RWPE1 (cell line): ENCODE measurements at regions not wholly inside any gene's neighbourhood (a gene's known extent, or its start where the extent isn't known, plus 50 kb on each side); places are given as distances from the start of the nearest gene placed in this dataset.
A peak's percentile ranks its signal among the peaks of the same experiment; 100 is the strongest.

Experiments
- CTCF ChIA-PET: fragments of 350-600 bp; sonication (Branson Sonifier 250); formaldehyde crosslinking; extraction: SDS; loops from one replicate; lab custom pipeline; 2021; lab: Yijun Ruan, JAX
- POLR2A ChIA-PET: fragments of 400-600 bp; formaldehyde crosslinking; extraction: SDS; loops from one replicate; lab custom pipeline; 2020; ENCODE audit warnings: antibody characterized with exemption; ENCODE audit not compliant: low non-redundant PET; lab: Yijun Ruan, JAX
- DNase-seq: peaks from one replicate; pipeline ENCODE4 v3.0.0; 2012; ENCODE audit warnings: low spot score
- H3K27ac ChIP-seq: fragments of 450-650 bp; 2 replicates; pipeline ENCODE4 v1.5.1; 2017
- CTCF ChIP-seq: fragments of 450-650 bp; conservative IDR thresholded peaks from 2 replicates; pipeline ENCODE4 v1.5.1; 2017; ENCODE audit warnings: low read depth, mild to moderate bottlenecking

- no peak for DNase-seq
- ChIA-PET CTCF (interaction anchor here (0.6 to 1.3 kb wide), 10 partner anchors 21 to 1699 kb away, joined by 3 to 5 read pairs (median 4); no protein-coding TSS in a partner anchor), POLR2A (no interaction called here)
- H3K27ac ChIP-seq = no peak overlapping the region
- TF ChIP-seq CTCF = no peak
Observed at GRCh38 chr22:19629331-19629719, 85.0 kb upstream of the SEPTIN5 start.

DNA sequence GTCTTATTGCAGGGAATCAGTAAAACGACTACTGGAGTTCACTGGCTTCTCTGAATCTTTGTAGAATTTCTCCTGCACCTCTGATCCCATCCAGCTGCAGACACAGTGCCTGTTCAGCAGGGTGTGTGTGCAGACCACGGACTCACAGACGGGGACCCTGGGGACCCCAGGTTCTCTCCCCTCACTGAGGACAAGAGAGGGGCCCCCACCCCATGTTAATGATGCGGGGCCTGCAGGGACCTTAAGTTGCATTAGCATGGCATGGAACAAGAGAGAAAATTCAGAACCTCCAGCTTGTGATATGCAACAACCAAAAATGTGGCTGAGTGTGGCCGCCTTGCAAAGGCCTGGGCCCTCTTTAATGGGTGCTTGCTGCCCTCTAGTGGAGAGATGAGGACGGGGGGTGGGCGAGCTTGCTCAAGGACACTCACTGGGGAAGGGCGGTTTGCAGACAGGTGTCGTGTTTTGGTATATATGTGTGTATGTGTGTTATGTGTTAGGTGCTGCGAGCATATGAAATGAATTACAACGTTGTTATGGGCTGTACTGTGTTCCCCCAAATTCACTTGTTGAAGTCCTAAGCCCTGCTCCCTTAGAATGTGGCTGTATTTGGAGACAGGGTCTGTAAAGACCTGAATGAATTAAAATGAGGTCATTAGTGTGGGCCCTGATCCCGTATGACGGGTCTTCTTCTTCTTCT, 84.4 kb upstream of the SEPTIN5 start:
- ChIA-PET CTCF (interaction anchor here (0.6 to 1.3 kb wide), 13 partner anchors 21 to 1699 kb away, joined by 3 to 5 read pairs (median 4); no protein-coding TSS in a partner anchor), POLR2A (no interaction called here)
- TF ChIP-seq CTCF = peak; percentile 87
- no peak overlapping the region for H3K27ac ChIP-seq
- DNase-seq = peak; percentile 85

DNA sequence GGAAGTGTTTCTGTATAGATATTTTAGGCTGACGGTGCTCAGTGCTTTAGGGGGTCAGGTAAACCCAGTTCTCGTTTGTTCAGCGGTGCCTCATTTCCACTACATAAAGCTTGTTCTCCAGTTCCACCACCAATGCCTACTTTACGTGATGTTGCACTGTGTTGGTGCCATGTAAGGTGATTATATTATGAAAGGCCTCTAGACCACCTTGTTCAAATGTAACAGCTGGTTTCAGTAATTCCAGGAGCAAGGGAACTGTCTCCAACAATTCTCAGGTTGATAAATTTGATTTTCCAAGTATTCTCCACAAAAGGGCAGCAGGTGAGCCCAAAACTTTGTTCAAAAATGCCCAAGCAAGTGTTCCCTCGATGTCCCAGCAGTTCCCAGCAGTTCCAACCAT, 83.7 kb upstream of the SEPTIN5 start:
- CTCF ChIA-PET = interaction anchor here (0.6 to 1.3 kb wide), 8 partner anchors 80 to 164 kb away, joined by 3 to 4 read pairs (median 4); no protein-coding TSS in a partner anchor
- POLR2A ChIA-PET = no interaction called here
- DNase-seq = no peak
- no peak for TF ChIP-seq CTCF
- H3K27ac ChIP-seq = no peak overlapping the region

GRCh38 chr22:19631899-19632667, 82.2 kb upstream of the SEPTIN5 start:
- peak; percentile 22 for DNase-seq
- TF ChIP-seq CTCF = peak; percentile 64
- ChIA-PET CTCF (interaction anchor here (0.5 to 0.6 kb wide), 3 partner anchors 105 to 144 kb away, joined by 4 read pairs; no protein-coding TSS in a partner anchor), POLR2A (no interaction called here)
- no peak overlapping the region for H3K27ac ChIP-seq

GRCh38 chr22:19632668-19633148, 81.6 kb upstream of the SEPTIN5 start:
- H3K27ac ChIP-seq = no peak overlapping the region
- no peak for TF ChIP-seq CTCF
- no peak for DNase-seq
- ChIA-PET CTCF (no interaction called here), POLR2A (no interaction called here)

GRCh38 chr22:19634226-19634975, 79.9 kb upstream of the SEPTIN5 start:
- no peak for DNase-seq
- ChIA-PET CTCF (no interaction called here), POLR2A (no interaction called here)
- no peak for TF ChIP-seq CTCF
- no peak overlapping the region for H3K27ac ChIP-seq
